PFSK-1 (cell line): ENCODE measurements at regions not wholly inside any gene's neighbourhood (a gene's known extent, or its start where the extent isn't known, plus 50 kb on each side); places are given as distances from the start of the nearest gene placed in this dataset.

Experiments
- POLR2AphosphoS5 ChIP-seq: IDR thresholded peaks from 2 replicates; pipeline ENCODE4 v1.6.1; 2012; ENCODE audit warnings: low read depth, mild to moderate bottlenecking, control low read depth, low read length, moderate library complexity
- SIN3A ChIP-seq: IDR thresholded peaks from 2 replicates; pipeline ENCODE4 v1.6.1; 2012; ENCODE audit warnings: mild to moderate bottlenecking, low read length, moderate library complexity, borderline replicate concordance; ENCODE audit not compliant: insufficient read depth
- TAF1 ChIP-seq: IDR thresholded peaks from 2 replicates; pipeline ENCODE4 v1.6.1; 2012; ENCODE audit warnings: low read length, control low read depth, borderline replicate concordance; ENCODE audit not compliant: insufficient read depth

GRCh38 chr16:26447570-26447969 lies 619.2 kb upstream of the C16orf82 start:
- TF ChIP-seq TAF1 = no peak
- TF ChIP-seq POLR2AphosphoS5 = no peak
- TF ChIP-seq SIN3A = no peak
